ENCODE measurements at regions not wholly inside any gene's neighbourhood (a gene's known extent, or its start where the extent isn't known, plus 50 kb on each side); places are given as distances from the start of the nearest gene placed in this dataset.

GRCh38 chr17:12492450-12492849 is 173.2 kb upstream of the MYOCD start:
- Histone ChIP-seq H3K36me3 (replicated peaks in 1 of 2; ENCODE audit: control insufficient read depth in 2 of 2, insufficient read depth in 2 of 2, low read length in 2 of 2) (no peaks in the 10 kb centered on the region), H3K4me1 (ENCODE audit: control insufficient read depth in 2 of 2, insufficient read depth in 1 of 2, low read depth in 1 of 2, low read length in 2 of 2) (no peaks in the 10 kb centered on the region), H2BK15ac (ENCODE audit: low read length) (no peak overlapping the region), H3K23ac (ENCODE audit: low read depth, low read length, poor library complexity) (no peak overlapping the region), H3K4ac (ENCODE audit: low read length) (no peak overlapping the region), H3K14ac (ENCODE audit: low read length) (no peak overlapping the region), H4K91ac (ENCODE audit: low read depth, low read length, poor library complexity) (no peak overlapping the region), H2BK5ac (ENCODE audit: low read length) (no peak overlapping the region), H2BK120ac (ENCODE audit: low read depth, low read length) (no peak overlapping the region), H3K9ac (ENCODE audit: low read depth, low read length, poor library complexity) (no peak overlapping the region), H3K4me2 (ENCODE audit: insufficient read depth, low read length, poor library complexity, severe bottlenecking) (no peak overlapping the region), H2BK12ac (ENCODE audit: low read length) (no peak overlapping the region), H3K27ac (replicated peaks; ENCODE audit: low read length) (no peak overlapping the region), H3K4me3 (ENCODE audit: low read length in 2 of 2) (no peak overlapping the region), H3K9me3 (replicated peaks in 1 of 2; ENCODE audit: control insufficient read depth in 2 of 2, insufficient read depth in 1 of 2, low read depth in 1 of 2, low read length in 2 of 2) (no peaks in the 10 kb centered on the region), H2AK5ac (ENCODE audit: low read depth, low read length) (no peak overlapping the region), H3K18ac (ENCODE audit: low read length) (no peak overlapping the region), H4K8ac (ENCODE audit: low read depth, low read length) (no peak overlapping the region), H3K79me1 (ENCODE audit: low read depth, low read length) (no peaks in the 10 kb centered on the region), H3K27me3 (ENCODE audit: control insufficient read depth in 3 of 3, insufficient read depth in 3 of 3, low read depth in 1 of 3, low read length in 3 of 3) (no peaks in the 10 kb centered on the region), H2AFZ (ENCODE audit: low read length) (no peak overlapping the region)
- DNase-seq (ENCODE audit: low spot score) = no peak
- no CpG with 5 or more reads among the region's 3 CpGs for WGBS, 2 donors (ENCODE audit: extremely low coverage in 2 of 2, insufficient read length in 2 of 2, insufficient replicate concordance in 1 of 2)

GRCh38 chr17:12505866-12506265 is 159.8 kb upstream of the MYOCD start:
- H3K23ac ChIP-seq (ENCODE audit: low read depth, low read length, poor library complexity) = no peak overlapping the region
- no peak overlapping the region for H2BK5ac ChIP-seq (ENCODE audit: low read length)
- no peak overlapping the region for H2AK5ac ChIP-seq (ENCODE audit: low read depth, low read length)
- H3K9me3 ChIP-seq (replicated peaks in 1 of 2; ENCODE audit: control insufficient read depth in 2 of 2, insufficient read depth in 1 of 2, low read depth in 1 of 2, low read length in 2 of 2) = no peaks in the 10 kb centered on the region
- no peak overlapping the region for H2BK12ac ChIP-seq (ENCODE audit: low read length)
- no peak overlapping the region for H2BK15ac ChIP-seq (ENCODE audit: low read length)
- no peaks in the 10 kb centered on the region for H3K36me3 ChIP-seq (replicated peaks in 1 of 2; ENCODE audit: control insufficient read depth in 2 of 2, insufficient read depth in 2 of 2, low read length in 2 of 2)
- no peak overlapping the region for H2BK120ac ChIP-seq (ENCODE audit: low read depth, low read length)
- H3K4ac ChIP-seq (ENCODE audit: low read length) = no peak overlapping the region
- no peak overlapping the region for H3K9ac ChIP-seq (ENCODE audit: low read depth, low read length, poor library complexity)
- H3K4me2 ChIP-seq (ENCODE audit: insufficient read depth, low read length, poor library complexity, severe bottlenecking) = no peak overlapping the region
- no peaks in the 10 kb centered on the region for H3K4me1 ChIP-seq (ENCODE audit: control insufficient read depth in 2 of 2, insufficient read depth in 1 of 2, low read depth in 1 of 2, low read length in 2 of 2)
- no CpG with 5 or more reads among the region's 2 CpGs for WGBS, 2 donors (ENCODE audit: extremely low coverage in 2 of 2, insufficient read length in 2 of 2, insufficient replicate concordance in 1 of 2)
- no peaks in the 10 kb centered on the region for H3K27me3 ChIP-seq (ENCODE audit: control insufficient read depth in 3 of 3, insufficient read depth in 3 of 3, low read depth in 1 of 3, low read length in 3 of 3)
- no peak for DNase-seq (ENCODE audit: low spot score)
- H4K91ac ChIP-seq (ENCODE audit: low read depth, low read length, poor library complexity) = no peak overlapping the region
- H3K79me1 ChIP-seq (ENCODE audit: low read depth, low read length) = no peaks in the 10 kb centered on the region
- H3K4me3 ChIP-seq (ENCODE audit: low read length in 2 of 2) = no peak overlapping the region
- no peak overlapping the region for H2AFZ ChIP-seq (ENCODE audit: low read length)
- no peak overlapping the region for H3K27ac ChIP-seq (replicated peaks; ENCODE audit: low read length)
- no peak overlapping the region for H3K14ac ChIP-seq (ENCODE audit: low read length)
- no peak overlapping the region for H4K8ac ChIP-seq (ENCODE audit: low read depth, low read length)
- no peak overlapping the region for H3K18ac ChIP-seq (ENCODE audit: low read length)

- Histone ChIP-seq H2AFZ (ENCODE audit: low read length) (no peak overlapping the region), H3K4me1 (ENCODE audit: control insufficient read depth in 2 of 2, insufficient read depth in 1 of 2, low read depth in 1 of 2, low read length in 2 of 2) (no peaks in the 10 kb centered on the region), H4K91ac (ENCODE audit: low read depth, low read length, poor library complexity) (no peak overlapping the region)
Observed at GRCh38 chr17:12507026-12507595, 158.6 kb upstream of the MYOCD start.

GRCh38 chr17:12509801-12510200 is 155.9 kb upstream of the MYOCD start:
- Histone ChIP-seq H3K27me3 (ENCODE audit: control insufficient read depth in 3 of 3, insufficient read depth in 3 of 3, low read depth in 1 of 3, low read length in 3 of 3) (no peaks in the 10 kb centered on the region), H3K4ac (ENCODE audit: low read length) (no peak overlapping the region), H4K91ac (ENCODE audit: low read depth, low read length, poor library complexity) (no peak overlapping the region), H3K9ac (ENCODE audit: low read depth, low read length, poor library complexity) (no peak overlapping the region), H3K27ac (replicated peaks; ENCODE audit: low read length) (no peak overlapping the region), H2BK12ac (ENCODE audit: low read length) (no peak overlapping the region), H2BK120ac (ENCODE audit: low read depth, low read length) (no peak overlapping the region), H3K4me2 (ENCODE audit: insufficient read depth, low read length, poor library complexity, severe bottlenecking) (no peak overlapping the region), H3K4me1 (ENCODE audit: control insufficient read depth in 2 of 2, insufficient read depth in 1 of 2, low read depth in 1 of 2, low read length in 2 of 2) (peaks cover 0 to 3% of the 10 kb centered on the region in 2 donors), H3K14ac (ENCODE audit: low read length) (no peak overlapping the region), H2BK5ac (ENCODE audit: low read length) (no peak overlapping the region), H3K9me3 (replicated peaks in 1 of 2; ENCODE audit: control insufficient read depth in 2 of 2, insufficient read depth in 1 of 2, low read depth in 1 of 2, low read length in 2 of 2) (no peaks in the 10 kb centered on the region), H2BK15ac (ENCODE audit: low read length) (no peak overlapping the region), H3K36me3 (replicated peaks in 1 of 2; ENCODE audit: control insufficient read depth in 2 of 2, insufficient read depth in 2 of 2, low read length in 2 of 2) (no peaks in the 10 kb centered on the region), H2AFZ (ENCODE audit: low read length) (no peak overlapping the region), H3K4me3 (ENCODE audit: low read length in 2 of 2) (no peak overlapping the region), H3K23ac (ENCODE audit: low read depth, low read length, poor library complexity) (no peak overlapping the region), H3K79me1 (ENCODE audit: low read depth, low read length) (no peaks in the 10 kb centered on the region), H3K18ac (ENCODE audit: low read length) (no peak overlapping the region), H4K8ac (ENCODE audit: low read depth, low read length) (no peak overlapping the region), H2AK5ac (ENCODE audit: low read depth, low read length) (no peak overlapping the region)
- DNase-seq (ENCODE audit: low spot score) = no peak
- WGBS, 2 donors (ENCODE audit: extremely low coverage in 2 of 2, insufficient read length in 2 of 2, insufficient replicate concordance in 1 of 2) = no CpG with 5 or more reads among the region's 1 CpG

More at GRCh38 chr17:12507026-12507595, 158.6 kb upstream of the MYOCD start:
- Histone ChIP-seq H2AK5ac (ENCODE audit: low read depth, low read length) (no peak overlapping the region), H3K18ac (ENCODE audit: low read length) (no peak overlapping the region), H3K27ac (replicated peaks; ENCODE audit: low read length) (no peak overlapping the region), H3K79me1 (ENCODE audit: low read depth, low read length) (no peaks in the 10 kb centered on the region), H3K36me3 (replicated peaks in 1 of 2; ENCODE audit: control insufficient read depth in 2 of 2, insufficient read depth in 2 of 2, low read length in 2 of 2) (no peaks in the 10 kb centered on the region), H3K23ac (ENCODE audit: low read depth, low read length, poor library complexity) (no peak overlapping the region), H3K4me2 (ENCODE audit: insufficient read depth, low read length, poor library complexity, severe bottlenecking) (no peak overlapping the region), H2BK15ac (ENCODE audit: low read length) (no peak overlapping the region), H2BK5ac (ENCODE audit: low read length) (no peak overlapping the region), H3K27me3 (ENCODE audit: control insufficient read depth in 3 of 3, insufficient read depth in 3 of 3, low read depth in 1 of 3, low read length in 3 of 3) (no peaks in the 10 kb centered on the region), H3K14ac (ENCODE audit: low read length) (no peak overlapping the region), H3K9ac (ENCODE audit: low read depth, low read length, poor library complexity) (no peak overlapping the region), H2BK12ac (ENCODE audit: low read length) (no peak overlapping the region), H3K9me3 (replicated peaks in 1 of 2; ENCODE audit: control insufficient read depth in 2 of 2, insufficient read depth in 1 of 2, low read depth in 1 of 2, low read length in 2 of 2) (no peaks in the 10 kb centered on the region), H2BK120ac (ENCODE audit: low read depth, low read length) (no peak overlapping the region), H3K4ac (ENCODE audit: low read length) (no peak overlapping the region), H4K8ac (ENCODE audit: low read depth, low read length) (no peak overlapping the region), H3K4me3 (ENCODE audit: low read length in 2 of 2) (no peak overlapping the region)
- no CpG with 5 or more reads among the region's 9 CpGs for WGBS, 2 donors (ENCODE audit: extremely low coverage in 2 of 2, insufficient read length in 2 of 2, insufficient replicate concordance in 1 of 2)
- no peak for DNase-seq (ENCODE audit: low spot score)
